HG03575 (cell line): ENCODE measurements at regions not wholly inside any gene's neighbourhood (a gene's known extent, or its start where the extent isn't known, plus 50 kb on each side); places are given as distances from the start of the nearest gene placed in this dataset.
"Not testable (repeated sequence)": the region's sequence is repeated elsewhere in the genome, so short reads cannot be mapped to it uniquely, and the experiment has no call there.

Source experiments
- ATAC-seq: cut with Tn5 transposase; IDR thresholded peaks from one replicate; pipeline ENCODE4 v1.9.1; 2021; ENCODE audit not compliant: unreplicated experiment, insufficient number of reproducible peaks, low FRiP score; ENCODE audit errors: extremely low read depth

GRCh38 chr20:1766731-1767130 is 109.2 kb upstream of the SIRPG start:
- no peak for ATAC-seq

GRCh38 chr20:1764136-1765033 is 106.8 kb upstream of the SIRPG start:
- no peak for ATAC-seq

GRCh38 chr20:1761598-1761997 is 104.0 kb upstream of the SIRPG start:
- ATAC-seq = no peak

- ATAC-seq = no peak
These were observed 103.5 kb upstream of the SIRPG start for GRCh38 chr20:1761116-1761515.

GRCh38 chr20:1758765-1759164 is 101.2 kb upstream of the SIRPG start:
- ATAC-seq = no peak

- no peak for ATAC-seq
These were observed 100.3 kb upstream of the SIRPG start for GRCh38 chr20:1757606-1758512.

- no peak for ATAC-seq
These were observed 99.5 kb upstream of the SIRPG start for GRCh38 chr20:1757072-1757471.

- ATAC-seq = no peak
These were observed 97.2 kb upstream of the SIRPG start for GRCh38 chr20:1754749-1755148.

- no peak for ATAC-seq
These were observed 96.7 kb upstream of the SIRPG start for GRCh38 chr20:1754306-1754705.

- ATAC-seq = no peak
These were observed 94.5 kb upstream of the SIRPG start for GRCh38 chr20:1752045-1752444.

- ATAC-seq = no peak
These were observed 91.2 kb upstream of the SIRPG start for GRCh38 chr20:1748777-1749176.

GRCh38 chr20:1747953-1748577 is 90.5 kb upstream of the SIRPG start:
- no peak for ATAC-seq

- not testable (repeated sequence) for ATAC-seq
These were observed 84.5 kb upstream of the SIRPG start for GRCh38 chr20:1742049-1742434.

GRCh38 chr20:1741309-1742048 is 83.9 kb upstream of the SIRPG start:
- no peak for ATAC-seq

- no peak for ATAC-seq
These were observed 79.6 kb upstream of the SIRPG start for GRCh38 chr20:1737134-1737533.

GRCh38 chr20:1735417-1736089 is 78.0 kb upstream of the SIRPG start:
- no peak for ATAC-seq

GRCh38 chr20:1734269-1734858 is 76.8 kb upstream of the SIRPG start:
- ATAC-seq = no peak

GRCh38 chr20:1731828-1732375 is 74.3 kb upstream of the SIRPG start:
- not testable (repeated sequence) for ATAC-seq
